NB4 (cell line): ENCODE measurements at regions not wholly inside any gene's neighbourhood (a gene's known extent, or its start where the extent isn't known, plus 50 kb on each side); places are given as distances from the start of the nearest gene placed in this dataset.

ENCODE experiments used
- DNase-seq: peaks from one replicate; pipeline ENCODE4 v3.0.0; 2010; ENCODE audit warnings: low read depth
- H3K4me3 ChIP-seq: one replicate; pipeline ENCODE4 v1.5.1; 2011; ENCODE audit warnings: mild to moderate bottlenecking, low read depth, low read length, moderate library complexity
- CTCF ChIP-seq: IDR thresholded peaks from one replicate; pipeline ENCODE4 v1.5.1; 2012; ENCODE audit warnings: low read depth, low read length
- MAX ChIP-seq: IDR thresholded peaks from 2 replicates; pipeline ENCODE4 v1.6.1; 2011; ENCODE audit warnings: low read depth, low read length
- MYC ChIP-seq: IDR thresholded peaks from 2 replicates; pipeline ENCODE4 v1.6.1; 2011; ENCODE audit warnings: low read depth, low read length
- POLR2A ChIP-seq: IDR thresholded peaks from 2 replicates; pipeline ENCODE4 v1.6.1; 2011; ENCODE audit warnings: mild to moderate bottlenecking; ENCODE audit not compliant: insufficient read length; ENCODE audit errors: extremely low read depth

GRCh38 chr2:81495556-81495955 lies 1191.0 kb upstream of the LRRTM1 start:
- no peak for DNase-seq
- TF ChIP-seq MYC (no peak), POLR2A (no peak), CTCF (no peak), MAX (no peak)
- H3K4me3 ChIP-seq: no peak overlapping the region

DNA sequence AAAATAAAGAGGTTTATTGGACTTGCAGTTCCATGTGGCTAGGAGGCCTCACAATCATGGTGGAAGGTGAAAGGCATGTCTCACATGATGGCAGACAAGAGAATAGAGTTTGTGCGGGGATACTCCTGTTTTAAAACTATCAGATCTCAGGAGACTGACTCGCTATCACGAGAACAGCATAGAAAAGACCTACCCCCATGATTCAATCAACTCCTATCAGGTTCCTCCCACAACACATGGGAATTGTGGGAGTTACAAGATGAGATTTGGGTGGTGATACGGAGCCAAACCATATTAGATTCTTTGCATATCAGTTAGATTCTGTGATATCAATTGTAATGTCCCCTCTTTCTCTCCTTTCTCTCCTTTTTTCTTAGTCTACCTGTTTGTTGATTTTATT lies 1178.7 kb upstream of the LRRTM1 start:
- no peak for TF ChIP-seq MAX
- no peak for TF ChIP-seq CTCF
- no peak for TF ChIP-seq MYC
- no peak for TF ChIP-seq POLR2A
- no peak for DNase-seq
- H3K4me3 ChIP-seq: no peak overlapping the region

- no peak for TF ChIP-seq CTCF
- TF ChIP-seq MAX: no peak
- no peak for TF ChIP-seq POLR2A
- no peak for TF ChIP-seq MYC
- H3K4me3 ChIP-seq: no peak overlapping the region
- no peak for DNase-seq
These were observed 1177.4 kb upstream of the LRRTM1 start for GRCh38 chr2:81481994-81482368.

- TF ChIP-seq MAX (no peak), CTCF (no peak), MYC (no peak), POLR2A (no peak)
- no peak overlapping the region for H3K4me3 ChIP-seq
- DNase-seq: no peak
These were observed 1176.9 kb upstream of the LRRTM1 start for GRCh38 chr2:81481242-81481993.

GRCh38 chr2:81467096-81467495 lies 1162.5 kb upstream of the LRRTM1 start:
- no peak for DNase-seq
- TF ChIP-seq MYC (no peak), POLR2A (no peak), CTCF (no peak), MAX (no peak)
- no peak overlapping the region for H3K4me3 ChIP-seq
